HG03354 (cell line): ENCODE measurements at regions not wholly inside any gene's neighbourhood (a gene's known extent, or its start where the extent isn't known, plus 50 kb on each side); places are given as distances from the start of the nearest gene placed in this dataset.

Experiments used
- ATAC-seq: cut with Tn5 transposase; IDR thresholded peaks from one replicate; pipeline ENCODE4 v1.9.1; 2021; ENCODE audit warnings: mild to moderate bottlenecking; ENCODE audit not compliant: unreplicated experiment, poor library complexity, severe bottlenecking

DNA sequence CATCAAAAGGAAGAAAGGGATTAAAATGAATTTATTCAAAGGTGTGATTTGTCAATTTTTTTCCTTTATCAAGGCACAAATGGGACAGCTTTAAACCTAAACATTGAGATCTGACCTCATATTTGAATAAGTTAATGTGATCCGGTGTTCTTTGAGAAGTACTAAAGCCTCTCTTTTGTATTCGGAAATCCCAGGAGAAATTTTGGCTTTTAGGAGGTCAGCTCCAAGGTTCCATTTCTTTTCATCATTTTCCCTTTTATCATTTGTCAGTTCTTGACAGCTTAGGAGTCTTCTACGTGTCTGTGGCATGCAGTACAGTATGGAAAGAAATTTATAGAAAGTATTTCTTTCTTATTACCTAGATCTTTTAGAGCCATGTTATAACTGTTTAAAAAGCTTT lies 873.4 kb upstream of the CDH8 start:
- ATAC-seq, result no peak

DNA sequence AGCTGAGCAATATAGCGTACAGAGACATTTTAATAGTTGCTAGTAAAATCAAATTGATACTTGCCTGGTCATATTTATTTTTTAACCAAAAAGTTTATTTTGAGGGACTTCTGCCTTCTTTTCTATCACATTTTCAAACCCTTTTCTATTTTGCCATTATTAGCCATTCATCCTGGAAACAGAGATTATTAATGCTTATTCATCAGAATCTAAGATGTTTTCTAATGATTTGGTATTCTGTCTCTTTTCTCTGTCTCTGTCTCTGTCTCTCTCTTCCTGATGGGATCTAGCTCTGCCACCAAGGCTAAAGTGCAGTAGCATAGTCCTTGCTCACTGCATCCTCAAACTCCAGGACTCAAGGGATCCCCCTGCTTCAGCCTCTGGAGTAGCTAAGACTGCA lies 871.3 kb upstream of the CDH8 start:
- ATAC-seq, result no peak

DNA sequence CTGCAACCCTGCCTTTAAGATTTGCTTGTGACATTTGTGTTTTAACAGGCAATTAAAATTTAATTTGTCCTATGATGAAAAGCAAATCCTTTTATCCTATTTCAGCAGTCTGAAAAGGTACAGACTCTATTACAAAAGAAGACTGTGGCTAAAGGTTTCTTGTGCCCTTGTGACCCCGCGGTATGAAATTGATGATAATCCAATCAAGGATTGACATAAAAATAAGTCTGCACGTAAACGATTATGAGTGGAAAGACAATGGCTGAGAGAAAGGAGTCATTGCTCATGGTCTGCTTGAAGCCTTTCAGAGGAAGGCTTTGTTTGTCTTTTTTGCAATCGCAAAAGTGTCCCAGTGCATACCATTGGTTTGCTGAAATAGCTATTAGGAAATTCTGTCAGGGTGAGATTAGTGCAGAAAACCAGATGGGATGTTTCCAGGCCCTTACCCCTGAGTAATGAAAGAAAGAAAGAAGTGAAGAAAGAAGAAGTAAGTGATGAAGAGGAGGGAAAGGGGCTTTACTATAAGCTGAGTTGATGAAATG lies 867.8 kb upstream of the CDH8 start:
- no peak for ATAC-seq

DNA sequence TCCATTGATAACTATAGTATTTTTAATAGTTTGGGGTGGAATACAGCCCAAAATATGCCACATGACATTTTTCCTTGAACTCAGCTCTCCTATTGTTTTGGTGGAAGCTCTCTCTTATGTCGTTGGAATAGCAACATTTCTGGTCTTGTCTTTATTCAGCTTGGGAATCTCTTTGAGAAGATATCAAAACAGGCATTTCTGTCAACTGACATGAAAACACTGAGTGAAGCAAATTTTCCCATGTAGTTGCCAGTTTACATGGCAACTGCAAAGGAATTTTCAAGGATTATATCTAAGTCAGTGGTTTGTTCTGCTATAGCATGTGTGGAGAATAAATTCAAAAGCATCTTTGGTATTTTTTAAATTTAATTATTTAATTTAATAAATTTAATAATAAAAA lies 863.5 kb upstream of the CDH8 start:
- no peak for ATAC-seq

DNA sequence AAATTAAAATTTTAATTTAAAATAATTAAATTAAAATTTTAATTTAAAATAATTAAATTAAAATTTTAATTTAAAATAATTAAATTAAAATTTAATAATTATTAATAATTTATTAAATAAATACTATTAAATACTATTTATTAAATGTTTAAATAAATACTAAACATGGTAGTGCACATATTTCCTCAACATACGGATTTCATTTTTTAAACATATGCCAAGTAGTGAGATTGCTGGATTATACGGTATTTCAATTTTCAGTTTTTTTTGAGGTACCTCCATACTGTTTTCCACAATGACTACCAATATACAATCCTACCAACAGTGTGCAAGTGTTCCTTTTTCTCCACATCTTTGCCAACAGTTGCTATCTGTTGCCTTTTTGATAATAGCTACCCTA lies 852.9 kb upstream of the CDH8 start:
- no peak for ATAC-seq

DNA sequence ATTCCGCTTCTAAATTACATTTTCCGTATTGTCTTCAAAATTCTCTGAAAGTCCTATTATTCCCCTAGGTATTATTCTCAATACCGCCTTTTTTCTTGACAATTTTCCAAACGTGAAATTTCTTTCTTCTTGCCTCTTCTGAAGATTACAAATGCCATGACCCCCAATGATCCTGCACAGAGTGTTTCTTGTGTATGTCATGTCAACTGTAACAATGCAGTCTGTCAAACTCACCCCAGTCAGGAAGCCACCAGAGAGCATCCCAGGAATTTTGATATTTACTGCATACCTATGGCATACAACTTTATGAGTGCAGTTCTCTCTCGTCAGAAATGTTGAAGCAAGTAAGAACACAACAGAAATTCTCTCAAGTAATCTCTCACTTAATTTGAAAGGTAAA lies 847.3 kb upstream of the CDH8 start:
- no peak for ATAC-seq

DNA sequence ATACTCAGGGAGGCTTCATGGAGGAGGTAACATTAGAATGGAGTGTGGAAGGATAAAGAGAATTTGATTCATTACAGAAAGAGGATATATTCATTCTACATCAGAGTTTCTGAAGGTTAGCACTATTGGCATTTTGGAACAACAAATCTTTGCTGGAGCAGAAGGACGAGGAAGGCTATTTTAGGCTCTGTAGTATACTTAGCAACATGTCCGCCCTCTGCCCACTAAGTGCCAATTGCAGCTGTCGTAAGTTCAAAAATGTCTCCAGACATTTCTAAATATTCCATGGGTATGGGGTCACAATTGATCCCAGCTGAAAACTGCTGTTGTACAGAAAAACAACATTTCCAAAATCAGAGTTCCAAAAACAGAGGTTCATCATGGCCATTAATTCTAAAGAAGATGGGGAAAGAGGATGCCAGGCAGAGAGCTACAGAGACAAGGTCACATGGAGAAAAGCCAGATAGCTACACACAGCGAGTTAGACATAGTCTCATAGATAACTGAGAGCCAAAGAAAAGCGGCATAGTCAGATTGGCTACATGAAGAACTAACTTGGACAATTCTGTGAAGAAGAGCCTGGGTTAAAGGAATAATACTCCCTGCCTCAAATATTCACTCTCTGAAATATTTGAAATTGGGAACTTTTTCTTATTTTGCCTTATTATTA lies 846.4 kb upstream of the CDH8 start:
- ATAC-seq, result no peak

DNA sequence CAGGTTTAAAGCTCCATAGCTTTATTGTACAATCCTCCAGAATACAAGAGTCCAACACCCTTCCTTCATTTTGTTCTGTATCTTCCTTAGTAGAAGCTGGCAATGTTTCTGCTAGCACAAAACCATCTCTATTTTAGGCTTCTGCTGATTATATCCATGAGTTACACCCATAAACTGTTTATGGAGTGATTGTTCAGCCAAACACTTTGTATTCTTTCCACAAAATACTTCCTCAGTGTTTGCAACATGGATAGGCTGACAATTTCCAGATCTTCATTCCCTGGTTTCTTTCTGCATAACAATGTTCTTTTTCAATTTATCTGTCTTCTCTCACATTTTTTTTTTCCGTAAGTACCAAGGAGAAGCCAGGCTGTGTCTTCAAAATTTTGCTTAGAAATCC lies 839.9 kb upstream of the CDH8 start:
- no peak for ATAC-seq

DNA sequence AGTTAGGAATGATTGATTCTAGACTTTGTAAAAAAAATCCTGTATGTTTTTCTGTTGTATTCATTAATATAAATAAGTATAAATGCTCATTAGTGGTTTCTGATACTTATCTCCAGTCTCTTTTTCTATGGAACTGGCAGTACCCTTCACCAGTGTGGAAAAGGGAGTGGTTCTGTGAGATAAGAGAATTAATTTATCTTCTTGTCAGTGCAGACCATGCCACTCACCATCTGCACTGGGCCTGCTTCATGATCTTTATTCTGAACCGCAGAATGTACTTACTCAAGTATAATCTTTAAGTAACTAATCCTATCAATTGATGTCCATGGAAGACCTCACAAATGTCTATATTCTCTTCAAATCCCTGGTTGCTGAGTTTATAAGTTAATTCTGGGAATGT lies 836.1 kb upstream of the CDH8 start:
- ATAC-seq, result no peak

DNA sequence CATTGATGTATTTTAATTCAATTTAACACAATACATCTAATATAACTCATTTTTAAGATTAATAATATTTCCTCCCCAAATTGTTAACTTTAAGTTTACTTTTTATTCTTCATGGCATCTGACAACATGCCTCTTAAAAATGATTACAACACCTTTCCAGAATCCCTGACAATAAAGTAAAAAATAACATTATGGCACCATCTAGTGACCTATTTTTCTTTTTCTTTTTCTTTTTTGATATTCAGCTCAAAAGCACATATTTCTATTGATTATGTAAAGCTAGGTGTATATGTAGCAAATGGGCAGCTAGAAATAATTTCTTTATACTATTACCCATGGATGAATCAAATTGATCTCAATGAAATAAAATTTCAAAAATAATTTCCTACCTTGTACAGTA lies 834.3 kb upstream of the CDH8 start:
- no peak for ATAC-seq

DNA sequence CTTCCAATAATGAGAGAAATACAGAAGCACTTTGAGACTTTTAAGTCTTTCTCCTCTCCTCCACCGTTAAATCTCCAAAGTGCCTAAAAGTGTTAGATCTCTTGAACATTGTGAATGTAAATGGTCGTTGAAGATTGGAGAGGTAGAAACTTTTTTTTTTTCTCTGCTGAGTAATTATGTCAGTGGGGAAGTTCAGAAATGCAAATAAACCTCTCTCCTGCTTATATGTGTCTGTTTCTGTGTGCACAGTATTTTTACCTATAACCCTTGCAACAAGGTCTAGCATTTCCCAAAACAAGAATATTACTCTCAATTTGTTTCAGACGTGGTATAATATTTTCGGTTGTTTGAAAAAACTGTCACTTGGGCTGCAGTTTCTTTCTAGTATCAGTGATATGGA lies 833.6 kb upstream of the CDH8 start:
- no peak for ATAC-seq

DNA sequence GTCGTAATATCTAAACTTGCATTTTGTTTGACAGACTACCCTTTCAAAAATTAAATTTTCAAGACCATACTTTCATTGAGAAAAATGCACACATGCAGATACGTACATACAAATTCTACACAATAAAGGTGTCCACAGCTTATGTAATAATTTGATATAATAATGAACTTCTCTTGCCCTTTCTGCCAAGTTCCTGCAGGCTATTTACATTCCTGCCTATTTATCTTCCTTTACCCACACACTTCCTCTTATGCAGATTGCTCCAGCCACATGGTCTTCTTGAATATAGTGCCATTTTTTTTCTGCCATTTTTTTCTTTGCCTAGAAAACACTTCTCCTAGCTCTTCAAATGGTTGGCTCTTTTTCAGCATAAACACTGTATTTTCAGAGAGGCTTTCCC lies 826.9 kb upstream of the CDH8 start:
- no peak for ATAC-seq

DNA sequence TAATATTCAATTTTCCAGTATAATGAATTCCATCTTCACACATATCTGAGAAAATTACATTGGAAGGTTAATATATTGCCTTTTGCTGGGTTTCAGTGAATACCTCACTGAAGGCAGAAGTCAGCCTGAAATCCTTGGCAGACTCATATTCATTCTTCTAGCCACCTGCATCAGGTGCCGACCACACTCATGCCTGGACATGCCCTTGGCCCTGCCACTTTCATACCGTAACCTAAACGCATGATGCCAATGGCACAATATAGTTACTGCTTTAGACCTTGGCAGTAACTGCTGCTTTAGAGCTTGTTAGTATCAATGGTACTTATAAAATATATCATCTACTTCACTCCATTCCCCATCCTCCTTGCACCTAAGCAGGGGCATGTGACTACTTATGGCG lies 817.6 kb upstream of the CDH8 start:
- no peak for ATAC-seq

DNA sequence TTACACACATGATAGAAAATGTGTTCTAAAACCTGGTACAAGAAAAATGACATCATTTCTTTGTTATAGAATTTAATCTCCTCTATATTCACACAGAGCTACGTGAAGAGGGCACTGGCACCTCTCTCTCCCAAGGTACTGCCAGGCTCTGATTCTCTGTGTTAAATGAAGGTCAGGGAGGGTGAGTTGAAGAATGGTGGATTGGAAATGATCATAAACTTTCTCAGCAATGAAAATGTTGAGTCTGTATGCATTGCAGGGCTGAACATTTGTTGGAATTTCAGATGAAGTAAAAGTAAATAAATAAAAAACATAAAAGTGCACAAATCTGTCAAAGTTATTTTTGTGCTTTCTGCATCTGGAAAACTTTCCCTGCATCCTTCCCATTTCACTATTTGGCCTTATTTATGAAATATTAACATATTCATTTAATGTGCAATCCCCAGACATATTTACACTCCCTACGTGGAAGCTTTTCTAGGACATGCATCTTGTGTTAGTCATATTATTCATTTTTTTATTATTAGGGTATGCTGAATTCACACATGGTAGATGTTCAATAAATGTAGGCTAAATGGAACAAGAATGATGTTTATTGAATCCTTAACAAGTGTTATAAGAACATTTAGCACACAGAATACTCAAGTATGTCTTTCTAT lies 810.3 kb upstream of the CDH8 start:
- ATAC-seq, result no peak

DNA sequence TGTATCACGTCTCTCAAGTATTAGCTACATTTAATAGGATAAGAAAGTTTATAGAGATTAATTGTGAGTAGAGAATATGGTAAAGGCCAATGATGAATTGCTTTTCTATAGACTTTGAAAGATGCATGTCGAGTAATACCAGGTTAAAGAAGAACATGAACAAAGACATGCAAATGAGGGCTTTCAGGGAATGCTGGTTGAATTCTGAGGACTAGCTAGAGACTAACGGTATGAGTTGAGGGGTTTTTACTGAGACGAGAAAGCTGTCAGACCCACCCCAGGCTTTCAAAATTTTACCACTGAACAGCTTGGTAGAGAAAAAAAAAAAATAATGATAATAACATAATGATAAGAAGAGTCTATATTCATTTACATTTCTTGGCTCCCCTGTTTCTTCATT lies 796.0 kb upstream of the CDH8 start:
- no peak for ATAC-seq

DNA sequence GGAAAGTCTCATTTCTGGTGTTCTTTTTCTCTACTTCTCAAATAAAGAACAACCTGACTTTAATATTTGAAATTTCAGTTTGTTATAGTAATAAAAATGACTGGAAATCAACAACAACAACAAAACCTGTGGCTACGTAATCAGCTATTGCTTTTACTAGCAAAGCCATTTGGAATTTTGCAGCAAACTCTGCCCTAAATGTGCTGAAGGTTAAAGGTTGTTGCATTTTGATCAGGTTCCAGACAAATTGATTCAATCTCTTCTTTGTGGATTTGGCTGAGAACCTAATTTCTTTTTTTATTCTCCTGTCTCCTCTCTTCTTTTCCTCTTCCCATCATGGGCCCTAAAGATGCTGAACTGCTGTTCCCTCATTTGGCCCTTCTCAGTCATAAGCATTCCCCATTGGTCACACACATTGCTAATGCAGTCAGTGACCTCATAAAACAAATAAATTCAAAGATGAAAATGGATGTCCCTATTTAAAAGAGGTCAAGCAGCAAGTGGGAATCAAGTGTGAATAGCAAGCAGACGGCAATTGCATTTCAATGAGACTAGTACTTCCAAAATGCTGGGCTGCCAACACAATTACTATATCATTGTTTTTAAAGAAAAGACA lies 795.1 kb upstream of the CDH8 start:
- ATAC-seq, result no peak

DNA sequence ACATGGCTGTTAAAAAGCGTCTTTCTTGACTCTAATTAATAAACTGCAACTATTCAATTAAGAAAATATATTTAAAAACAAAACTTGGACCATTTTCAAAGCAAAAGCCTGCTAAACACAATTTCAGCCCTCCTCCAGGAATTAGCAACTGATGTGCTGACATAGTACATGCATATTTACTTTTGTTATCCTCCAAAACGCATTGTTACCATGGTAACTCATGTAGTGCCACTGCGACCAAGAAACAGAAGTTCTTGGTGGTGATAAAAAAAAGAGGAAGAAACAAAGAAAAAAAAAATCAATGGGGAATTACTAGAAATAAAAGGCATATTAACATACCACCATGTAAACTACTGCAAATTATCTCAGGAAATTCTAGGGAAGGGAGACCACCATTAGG lies 793.4 kb upstream of the CDH8 start:
- no peak for ATAC-seq

DNA sequence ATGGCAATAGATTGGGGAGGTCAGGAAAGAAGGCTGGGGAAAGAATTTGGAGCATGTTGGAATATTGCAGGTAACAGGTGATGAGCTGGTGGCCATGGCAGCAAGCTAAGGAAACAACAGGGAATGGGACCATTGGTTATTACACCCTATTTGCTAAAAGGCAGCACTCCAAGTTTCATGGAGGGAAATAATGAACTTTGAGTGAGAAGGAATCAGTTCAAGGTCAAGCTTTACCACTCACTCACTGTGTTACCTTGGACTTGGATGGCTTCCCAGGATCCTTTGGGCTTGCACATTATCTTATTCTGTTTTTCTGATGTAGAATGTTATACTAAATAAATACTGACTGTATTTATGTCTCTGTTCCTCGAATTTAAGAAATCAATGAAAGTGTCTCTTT lies 792.8 kb upstream of the CDH8 start:
- ATAC-seq, result no peak

DNA sequence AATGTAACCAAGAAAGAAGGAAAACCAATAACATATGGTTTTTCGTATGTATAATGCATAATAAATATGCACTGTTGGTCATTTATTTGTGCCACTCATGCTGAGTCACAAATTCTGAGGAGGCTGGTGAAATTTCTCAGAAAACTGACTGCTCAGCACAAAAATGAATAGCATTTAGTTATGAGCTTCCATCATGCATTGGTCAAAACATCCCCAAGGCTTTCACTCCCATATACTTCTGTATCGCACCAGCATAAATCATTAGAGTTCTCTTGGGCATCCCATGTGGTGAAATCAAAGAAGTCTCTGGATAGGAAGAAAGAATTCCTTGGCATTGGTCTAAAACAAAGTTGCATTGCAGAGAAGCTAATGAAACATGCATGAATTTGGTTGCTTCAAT lies 785.6 kb upstream of the CDH8 start:
- no peak for ATAC-seq

DNA sequence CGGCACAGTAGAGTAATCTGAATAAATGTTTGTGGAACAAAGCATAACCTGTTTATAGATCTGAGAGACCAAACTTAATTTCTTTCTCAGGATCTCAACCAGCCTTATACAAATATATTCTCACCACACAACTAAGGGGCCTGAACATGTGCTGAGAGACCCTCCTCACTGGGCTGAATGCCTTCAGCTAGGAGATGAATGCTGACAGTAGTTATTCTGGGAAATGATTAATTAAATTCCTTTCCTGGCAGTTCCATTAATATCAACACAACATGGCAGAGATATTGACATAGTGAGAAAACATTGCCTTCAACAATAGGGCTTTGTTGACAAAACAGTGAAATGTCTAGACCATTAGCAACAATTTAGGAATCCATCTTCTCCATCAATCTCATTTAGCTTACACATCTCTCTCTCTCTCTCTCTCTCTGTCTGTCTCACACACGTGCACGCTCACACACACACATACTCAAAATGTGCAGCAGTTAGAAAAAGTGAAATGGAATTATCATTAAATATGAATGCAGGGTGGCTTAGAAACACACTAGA lies 780.8 kb upstream of the CDH8 start:
- ATAC-seq, result no peak

DNA sequence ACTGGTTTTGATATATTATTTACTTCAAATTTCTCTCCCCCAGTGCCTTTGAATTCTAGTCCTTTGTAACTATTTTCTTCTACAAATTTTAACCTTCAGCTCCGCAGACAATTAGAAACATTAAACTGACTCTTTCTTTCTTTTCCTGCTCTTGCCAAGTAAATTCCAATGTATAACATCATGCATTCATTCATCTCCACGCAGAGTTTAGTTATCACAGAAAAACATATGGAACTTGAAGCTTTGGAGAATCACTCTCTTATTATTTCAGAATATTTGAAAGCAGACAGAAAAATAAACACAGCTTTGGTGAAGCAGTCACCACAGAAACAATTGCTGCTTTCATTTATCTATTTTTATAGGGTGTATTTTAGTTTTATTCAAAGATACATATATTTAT lies 778.7 kb upstream of the CDH8 start:
- no peak for ATAC-seq
